NCI-H1694 (cell line): ENCODE measurements at regions not wholly inside any gene's neighbourhood (a gene's known extent, or its start where the extent isn't known, plus 50 kb on each side); places are given as distances from the start of the nearest gene placed in this dataset.
"Not testable (repeated sequence)": the region's sequence is repeated elsewhere in the genome, so short reads cannot be mapped to it uniquely, and the experiment has no call there.

ENCODE experiments used
- DNase-seq: peaks from one replicate; lab custom pipeline; 2025; lab: John Stamatoyannopoulos, UW

- DNase-seq: no peak
Measured at GRCh38 chrX:22534643-22535042, 261.9 kb downstream of the CBLL2 start.

- no peak for DNase-seq
Measured at GRCh38 chrX:22536746-22537304, 264.1 kb downstream of the CBLL2 start.

- DNase-seq: no peak
Measured at GRCh38 chrX:22538580-22538979, 265.9 kb downstream of the CBLL2 start.

GRCh38 chrX:22541926-22542325, 269.2 kb downstream of the CBLL2 start:
- DNase-seq: no peak

- no peak for DNase-seq
Measured at GRCh38 chrX:22542641-22543040, 269.9 kb downstream of the CBLL2 start.

GRCh38 chrX:22559506-22559905, 286.8 kb downstream of the CBLL2 start:
- no peak for DNase-seq

GRCh38 chrX:22575161-22575845, 302.6 kb downstream of the CBLL2 start:
- no peak for DNase-seq

- no peak for DNase-seq
Measured at GRCh38 chrX:22577181-22577580, 304.5 kb downstream of the CBLL2 start.

- DNase-seq: no peak
Measured at GRCh38 chrX:22585831-22586230, 313.1 kb downstream of the CBLL2 start.

- DNase-seq: no peak
Measured at GRCh38 chrX:22589845-22590244, 317.1 kb downstream of the CBLL2 start.

GRCh38 chrX:22594766-22595165, 322.1 kb downstream of the CBLL2 start:
- no peak for DNase-seq

GRCh38 chrX:22603060-22603459, 330.3 kb downstream of the CBLL2 start:
- DNase-seq: no peak

- not testable (repeated sequence) for DNase-seq
Measured at GRCh38 chrX:22609452-22609851, 336.7 kb downstream of the CBLL2 start.

- DNase-seq: no peak
Measured at GRCh38 chrX:22616867-22617266, 344.2 kb downstream of the CBLL2 start.

GRCh38 chrX:22627576-22627975, 354.9 kb downstream of the CBLL2 start:
- no peak for DNase-seq

GRCh38 chrX:22628275-22628674, 355.6 kb downstream of the CBLL2 start:
- no peak for DNase-seq

- no peak for DNase-seq
Measured at GRCh38 chrX:22629105-22629725, 356.5 kb downstream of the CBLL2 start.

GRCh38 chrX:22634083-22634482, 361.4 kb downstream of the CBLL2 start:
- no peak for DNase-seq

GRCh38 chrX:22634751-22635150, 362.0 kb downstream of the CBLL2 start:
- no peak for DNase-seq

- DNase-seq: no peak
Measured at GRCh38 chrX:22648281-22648680, 351.5 kb upstream of the DDX53 start.

GRCh38 chrX:22650691-22651090, 349.1 kb upstream of the DDX53 start:
- DNase-seq: no peak

GRCh38 chrX:22652596-22652995, 347.2 kb upstream of the DDX53 start:
- DNase-seq: no peak

- DNase-seq: no peak
Measured at GRCh38 chrX:22660756-22661155, 339.0 kb upstream of the DDX53 start.

- no peak for DNase-seq
Measured at GRCh38 chrX:22662776-22663175, 337.0 kb upstream of the DDX53 start.
